Activated naive CD4-positive, alpha-beta T cell treated with anti-CD3 and anti-CD28 coated beads, Interleukin-2, amount 50 U/mL, for 24 hours (primary cell): ENCODE measurements at regions not wholly inside any gene's neighbourhood (a gene's known extent, or its start where the extent isn't known, plus 50 kb on each side); places are given as distances from the start of the nearest gene placed in this dataset.
A peak's percentile ranks its signal among the peaks of the same experiment; 100 is the strongest.

Experiments used
- H3K27ac Mint-ChIP-seq: one replicate; pipeline ENCODE4 v1.8.0; 2021; ENCODE audit warnings: mild to moderate bottlenecking, mixed read lengths
- H3K27me3 Mint-ChIP-seq: one replicate; pipeline ENCODE4 v1.8.0; 2021; ENCODE audit warnings: mixed read lengths
- H3K36me3 Mint-ChIP-seq: one replicate; pipeline ENCODE4 v1.8.0; 2021; ENCODE audit warnings: mixed read lengths
- H3K4me1 Mint-ChIP-seq: one replicate; pipeline ENCODE4 v1.8.0; 2021; ENCODE audit warnings: mixed read lengths
- H3K4me3 Mint-ChIP-seq: one replicate; pipeline ENCODE4 v1.8.0; 2021; ENCODE audit warnings: mild to moderate bottlenecking, mixed read lengths
- H3K9me3 Mint-ChIP-seq: one replicate; pipeline ENCODE4 v1.8.0; 2021; ENCODE audit warnings: mixed read lengths

DNA sequence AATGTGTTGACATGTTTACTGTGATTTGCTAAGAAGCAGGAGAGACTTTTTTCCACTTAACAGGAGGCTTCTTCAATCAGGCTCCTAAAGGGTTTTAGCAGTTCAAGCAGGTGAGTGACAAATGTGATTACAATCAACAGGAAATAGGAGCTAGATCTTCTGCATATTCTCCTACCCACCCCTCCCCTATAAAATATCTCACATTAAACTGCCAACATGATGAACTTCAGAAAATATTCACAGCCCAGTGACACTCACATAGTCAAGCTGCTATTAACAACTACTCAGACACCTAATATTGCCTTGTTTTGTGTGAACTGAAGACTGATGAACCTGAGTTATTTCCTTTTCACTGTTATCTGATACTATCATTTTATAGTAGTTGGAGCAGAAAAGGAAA is 55.9 kb upstream of the ANTXR2 start:
- no peaks in the 10 kb centered on the region for H3K9me3 Mint-ChIP-seq
- no peaks in the 10 kb centered on the region for H3K27me3 Mint-ChIP-seq
- H3K36me3 Mint-ChIP-seq = no peaks in the 10 kb centered on the region
- H3K4me1 Mint-ChIP-seq = peaks cover 66% of the 10 kb centered on the region
- H3K4me3 Mint-ChIP-seq = peak overlapping the region; percentile 46
- H3K27ac Mint-ChIP-seq = peak overlapping the region; percentile 85

- Mint-ChIP-seq H3K27me3 (no peaks in the 10 kb centered on the region), H3K4me3 (peak overlapping the region; percentile 75), H3K9me3 (no peaks in the 10 kb centered on the region), H3K36me3 (no peaks in the 10 kb centered on the region), H3K27ac (peak overlapping the region; percentile 65), H3K4me1 (peaks cover 69% of the 10 kb centered on the region)
Observed at GRCh38 chr4:80127870-80128419, 54.9 kb upstream of the ANTXR2 start.

- H3K4me3 Mint-ChIP-seq = peak overlapping the region; percentile 73
Observed at GRCh38 chr4:80126435-80126834, 53.4 kb upstream of the ANTXR2 start.

GRCh38 chr4:80125252-80126177 is 52.5 kb upstream of the ANTXR2 start:
- Mint-ChIP-seq H3K36me3 (no peaks in the 10 kb centered on the region), H3K27ac (peak overlapping the region; percentile 95), H3K9me3 (no peaks in the 10 kb centered on the region), H3K27me3 (no peaks in the 10 kb centered on the region), H3K4me3 (peak overlapping the region; percentile 73), H3K4me1 (peaks cover 65% of the 10 kb centered on the region)

More at GRCh38 chr4:80126435-80126834, 53.4 kb upstream of the ANTXR2 start:
- no peaks in the 10 kb centered on the region for H3K9me3 Mint-ChIP-seq
- H3K36me3 Mint-ChIP-seq = no peaks in the 10 kb centered on the region
- H3K27ac Mint-ChIP-seq = peak overlapping the region; percentile 95
- H3K4me1 Mint-ChIP-seq = peaks cover 69% of the 10 kb centered on the region
- H3K27me3 Mint-ChIP-seq = no peaks in the 10 kb centered on the region

- Mint-ChIP-seq H3K4me1 (peaks cover 59% of the 10 kb centered on the region), H3K36me3 (no peaks in the 10 kb centered on the region), H3K4me3 (peak overlapping the region; percentile 73), H3K9me3 (no peaks in the 10 kb centered on the region), H3K27ac (peak overlapping the region; percentile 95), H3K27me3 (no peaks in the 10 kb centered on the region)
Observed at GRCh38 chr4:80124246-80125211, 51.5 kb upstream of the ANTXR2 start.
